ENCODE measurements at regions not wholly inside any gene's neighbourhood (a gene's known extent, or its start where the extent isn't known, plus 50 kb on each side); places are given as distances from the start of the nearest gene placed in this dataset.
"Not testable (repeated sequence)": the region's sequence is repeated elsewhere in the genome, so short reads cannot be mapped to it uniquely, and the experiment has no call there.

GRCh38 chr1:166304131-166304530 lies 137.3 kb upstream of the FAM78B start:
- H3K36me3 ChIP-seq (ENCODE audit: control insufficient read depth, insufficient read depth, low read length), result no peaks in the 10 kb centered on the region
- ChIA-PET POLR2A (no interaction called here), CTCF (no interaction called here)
- no peak for DNase-seq (ENCODE audit: low read depth)
- TF ChIP-seq, protein P1, sequence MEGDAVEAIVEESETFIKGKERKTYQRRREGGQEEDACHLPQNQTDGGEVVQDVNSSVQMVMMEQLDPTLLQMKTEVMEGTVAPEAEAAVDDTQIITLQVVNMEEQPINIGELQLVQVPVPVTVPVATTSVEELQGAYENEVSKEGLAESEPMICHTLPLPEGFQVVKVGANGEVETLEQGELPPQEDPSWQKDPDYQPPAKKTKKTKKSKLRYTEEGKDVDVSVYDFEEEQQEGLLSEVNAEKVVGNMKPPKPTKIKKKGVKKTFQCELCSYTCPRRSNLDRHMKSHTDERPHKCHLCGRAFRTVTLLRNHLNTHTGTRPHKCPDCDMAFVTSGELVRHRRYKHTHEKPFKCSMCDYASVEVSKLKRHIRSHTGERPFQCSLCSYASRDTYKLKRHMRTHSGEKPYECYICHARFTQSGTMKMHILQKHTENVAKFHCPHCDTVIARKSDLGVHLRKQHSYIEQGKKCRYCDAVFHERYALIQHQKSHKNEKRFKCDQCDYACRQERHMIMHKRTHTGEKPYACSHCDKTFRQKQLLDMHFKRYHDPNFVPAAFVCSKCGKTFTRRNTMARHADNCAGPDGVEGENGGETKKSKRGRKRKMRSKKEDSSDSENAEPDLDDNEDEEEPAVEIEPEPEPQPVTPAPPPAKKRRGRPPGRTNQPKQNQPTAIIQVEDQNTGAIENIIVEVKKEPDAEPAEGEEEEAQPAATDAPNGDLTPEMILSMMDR (IDR thresholded peaks at IDR 0.05; ENCODE audit: insufficient read depth, low read depth, low read length), result no peak
- no peaks in the 10 kb centered on the region for H3K27me3 ChIP-seq (ENCODE audit: control insufficient read depth, insufficient read depth, low read length)
- H3K4me3 ChIP-seq (ENCODE audit: low read depth, low read length), result no peak overlapping the region

DNA sequence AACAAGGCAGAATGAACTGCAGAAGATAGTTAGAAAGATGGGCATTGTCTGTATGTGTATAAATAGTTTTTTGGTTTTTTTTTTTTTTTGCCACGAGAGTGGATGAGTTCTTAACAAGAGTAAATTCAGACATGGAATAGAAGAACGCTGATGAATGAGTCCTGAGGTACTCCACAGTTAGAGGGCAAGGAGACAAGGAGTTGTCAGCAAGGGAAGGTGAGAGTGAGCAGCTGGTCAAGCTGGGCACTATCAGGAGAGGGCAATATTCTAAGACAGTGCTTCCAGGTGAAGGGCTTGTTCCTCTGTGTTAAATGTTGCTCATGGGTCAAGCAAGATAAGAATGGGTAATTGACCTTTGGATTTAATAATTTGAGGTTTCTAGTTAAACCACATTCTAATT lies 138.6 kb upstream of the FAM78B start:
- CTCF ChIA-PET, result no interaction called here
- POLR2A ChIA-PET, result no interaction called here
- Histone ChIP-seq H3K36me3 (ENCODE audit: control insufficient read depth, insufficient read depth, low read length) (no peaks in the 10 kb centered on the region), H3K4me3 (ENCODE audit: low read depth, low read length) (no peak overlapping the region), H3K27me3 (ENCODE audit: control insufficient read depth, insufficient read depth, low read length) (no peaks in the 10 kb centered on the region)
- DNase-seq (ENCODE audit: low read depth), result no peak
- TF ChIP-seq, protein P1 (IDR thresholded peaks at IDR 0.05; ENCODE audit: insufficient read depth, low read depth, low read length), result no peak

DNA sequence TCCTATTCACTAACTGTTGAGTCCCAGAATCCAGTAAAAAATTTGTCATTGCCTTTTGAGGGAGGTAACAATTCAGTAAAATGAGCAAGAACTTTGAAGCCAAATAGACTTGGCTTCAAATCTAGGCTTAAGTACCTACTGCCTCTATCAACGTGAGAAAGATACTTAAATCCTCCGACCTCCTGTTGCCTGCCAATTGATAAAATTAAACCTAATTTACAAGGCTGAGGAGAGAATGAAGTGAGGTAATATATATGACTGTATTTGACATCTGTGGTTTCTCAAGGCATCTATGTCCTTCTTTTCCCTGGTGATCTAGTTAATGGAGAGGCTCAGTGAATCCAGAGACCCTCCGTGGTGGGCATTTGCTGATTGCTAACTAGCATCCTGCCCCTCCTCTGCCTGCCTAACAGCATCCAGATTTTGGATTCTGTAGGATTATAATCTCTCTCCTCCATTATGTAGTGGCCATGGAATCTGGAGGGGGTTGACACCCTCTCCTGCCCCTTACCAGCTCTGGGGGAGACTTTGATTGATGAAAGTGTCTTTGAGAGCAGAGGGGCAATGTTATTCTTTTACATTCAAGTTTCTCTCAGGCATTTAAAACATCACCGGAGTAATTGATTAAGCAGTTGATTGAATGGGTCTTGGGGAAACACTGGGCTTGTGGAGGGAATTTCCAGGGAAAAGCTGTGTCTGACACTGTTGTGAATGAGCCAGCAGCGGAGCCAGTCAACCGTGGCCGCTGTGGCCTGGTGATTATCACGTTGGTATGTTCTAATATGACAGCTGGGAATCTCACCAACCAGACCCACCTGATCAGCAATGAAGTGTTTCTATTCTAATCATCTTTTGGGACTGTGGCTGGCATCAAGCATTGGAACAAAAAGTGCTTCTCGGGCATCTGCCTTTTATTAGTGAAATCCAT lies 140.7 kb upstream of the FAM78B start:
- Histone ChIP-seq H3K36me3 (ENCODE audit: control insufficient read depth, insufficient read depth, low read length) (no peaks in the 10 kb centered on the region), H3K4me3 (ENCODE audit: low read depth, low read length) (no peak overlapping the region), H3K27me3 (ENCODE audit: control insufficient read depth, insufficient read depth, low read length) (no peaks in the 10 kb centered on the region)
- TF ChIP-seq, protein P1 (IDR thresholded peaks at IDR 0.05; ENCODE audit: insufficient read depth, low read depth, low read length), result no peak
- ChIA-PET CTCF (no interaction called here), POLR2A (no interaction called here)
- DNase-seq (ENCODE audit: low read depth), result no peak

GRCh38 chr1:166316306-166316705 lies 149.5 kb upstream of the FAM78B start:
- H3K4me3 ChIP-seq (ENCODE audit: low read depth, low read length); POLR2A ChIA-PET; DNase-seq (ENCODE audit: low read depth); H3K27me3 ChIP-seq (ENCODE audit: control insufficient read depth, insufficient read depth, low read length); H3K36me3 ChIP-seq (ENCODE audit: control insufficient read depth, insufficient read depth, low read length): not testable (repeated sequence)
- CTCF ChIA-PET, result interaction anchor here (0.9 kb wide), 1 partner anchor 388 kb away, joined by 3 read pairs; no protein-coding TSS in a partner anchor

GRCh38 chr1:166322470-166322869 lies 155.7 kb upstream of the FAM78B start:
- TF ChIP-seq, protein P1 (IDR thresholded peaks at IDR 0.05; ENCODE audit: insufficient read depth, low read depth, low read length), result no peak
- CTCF ChIA-PET, result no interaction called here
- DNase-seq (ENCODE audit: low read depth), result no peak
- H3K36me3 ChIP-seq (ENCODE audit: control insufficient read depth, insufficient read depth, low read length), result no peaks in the 10 kb centered on the region
- no peaks in the 10 kb centered on the region for H3K27me3 ChIP-seq (ENCODE audit: control insufficient read depth, insufficient read depth, low read length)
- no peak overlapping the region for H3K4me3 ChIP-seq (ENCODE audit: low read depth, low read length)
- POLR2A ChIA-PET, result no interaction called here

GRCh38 chr1:166327886-166328285 lies 161.1 kb upstream of the FAM78B start:
- POLR2A ChIA-PET, result no interaction called here
- Histone ChIP-seq H3K27me3 (ENCODE audit: control insufficient read depth, insufficient read depth, low read length) (no peaks in the 10 kb centered on the region), H3K4me3 (ENCODE audit: low read depth, low read length) (no peak overlapping the region), H3K36me3 (ENCODE audit: control insufficient read depth, insufficient read depth, low read length) (no peaks in the 10 kb centered on the region)
- TF ChIP-seq, protein P1 (IDR thresholded peaks at IDR 0.05; ENCODE audit: insufficient read depth, low read depth, low read length), result no peak
- no peak for DNase-seq (ENCODE audit: low read depth)
- CTCF ChIA-PET, result no interaction called here
